ENCODE measurements at regions not wholly inside any gene's neighbourhood (a gene's known extent, or its start where the extent isn't known, plus 50 kb on each side); places are given as distances from the start of the nearest gene placed in this dataset.

DNA sequence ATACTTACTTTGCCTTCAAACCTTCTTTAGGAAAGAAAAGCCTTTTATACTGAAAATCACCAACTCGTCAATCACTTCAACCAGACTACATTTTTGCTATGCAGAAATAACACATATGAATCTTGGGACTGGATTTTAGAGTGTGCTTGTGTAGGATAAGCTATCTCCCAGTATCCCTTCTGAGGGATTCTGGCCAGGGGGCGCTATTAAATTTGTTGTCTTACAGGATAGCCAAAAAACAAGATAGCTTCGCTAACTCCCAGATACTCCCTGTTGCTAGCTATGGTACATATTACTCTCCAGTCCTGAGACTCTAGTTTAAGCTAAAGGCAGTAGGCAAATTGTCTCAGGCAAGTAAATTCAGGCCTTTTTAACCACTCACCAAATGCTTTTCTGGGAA, 167.2 kb downstream of the LHFPL1 start:
- Histone ChIP-seq H3F3A (ENCODE audit: low read length, unreplicated experiment) (no peaks in the 10 kb centered on the region), H3K9ac (ENCODE audit: low read length) (no peak overlapping the region), H3K27ac (ENCODE audit: low read length) (no peak overlapping the region), H2AFZ (ENCODE audit: low read length) (no peak overlapping the region), H3K79me2 (ENCODE audit: low read length) (no peaks in the 10 kb centered on the region), H3K9me2 (replicated peaks; ENCODE audit: low read length) (no peaks in the 10 kb centered on the region), H3K4me1 (ENCODE audit: insufficient read depth, low read length) (no peaks in the 10 kb centered on the region), H3K4me2 (ENCODE audit: low read length) (no peak overlapping the region), H3K36me3 (ENCODE audit: low read depth, low read length) (no peaks in the 10 kb centered on the region), H3K4me3 (ENCODE audit: low read length) (no peak overlapping the region), H3K27me3 (ENCODE audit: low read length) (no peaks in the 10 kb centered on the region), H4K20me1 (ENCODE audit: low read length) (no peaks in the 10 kb centered on the region), H3K9me3 (ENCODE audit: low read length) (no peaks in the 10 kb centered on the region)
- ATAC-seq (no peak), DNase-seq (no peak)
- no TSS peak for BruUV-seq (replicated peaks)
- POLR2A ChIA-PET (ENCODE audit: unreplicated experiment) = no interaction called here
- CTCF ChIA-PET = no interaction called here
- TF ChIP-seq, protein P1, sequence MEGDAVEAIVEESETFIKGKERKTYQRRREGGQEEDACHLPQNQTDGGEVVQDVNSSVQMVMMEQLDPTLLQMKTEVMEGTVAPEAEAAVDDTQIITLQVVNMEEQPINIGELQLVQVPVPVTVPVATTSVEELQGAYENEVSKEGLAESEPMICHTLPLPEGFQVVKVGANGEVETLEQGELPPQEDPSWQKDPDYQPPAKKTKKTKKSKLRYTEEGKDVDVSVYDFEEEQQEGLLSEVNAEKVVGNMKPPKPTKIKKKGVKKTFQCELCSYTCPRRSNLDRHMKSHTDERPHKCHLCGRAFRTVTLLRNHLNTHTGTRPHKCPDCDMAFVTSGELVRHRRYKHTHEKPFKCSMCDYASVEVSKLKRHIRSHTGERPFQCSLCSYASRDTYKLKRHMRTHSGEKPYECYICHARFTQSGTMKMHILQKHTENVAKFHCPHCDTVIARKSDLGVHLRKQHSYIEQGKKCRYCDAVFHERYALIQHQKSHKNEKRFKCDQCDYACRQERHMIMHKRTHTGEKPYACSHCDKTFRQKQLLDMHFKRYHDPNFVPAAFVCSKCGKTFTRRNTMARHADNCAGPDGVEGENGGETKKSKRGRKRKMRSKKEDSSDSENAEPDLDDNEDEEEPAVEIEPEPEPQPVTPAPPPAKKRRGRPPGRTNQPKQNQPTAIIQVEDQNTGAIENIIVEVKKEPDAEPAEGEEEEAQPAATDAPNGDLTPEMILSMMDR (conservative IDR thresholded peaks at IDR 0.05; ENCODE audit: low read depth, low read length) = no peak
- TF ChIP-seq EZH2phosphoT487 (IDR thresholded peaks at IDR 0.05; ENCODE audit: borderline replicate concordance, low read length) (no peak), EZH2 (IDR thresholded peaks at IDR 0.05; ENCODE audit: low read length, unreplicated experiment) (no peak)
- intact Hi-C loops (cut with micrococcal nuclease) = no loop called here

DNA sequence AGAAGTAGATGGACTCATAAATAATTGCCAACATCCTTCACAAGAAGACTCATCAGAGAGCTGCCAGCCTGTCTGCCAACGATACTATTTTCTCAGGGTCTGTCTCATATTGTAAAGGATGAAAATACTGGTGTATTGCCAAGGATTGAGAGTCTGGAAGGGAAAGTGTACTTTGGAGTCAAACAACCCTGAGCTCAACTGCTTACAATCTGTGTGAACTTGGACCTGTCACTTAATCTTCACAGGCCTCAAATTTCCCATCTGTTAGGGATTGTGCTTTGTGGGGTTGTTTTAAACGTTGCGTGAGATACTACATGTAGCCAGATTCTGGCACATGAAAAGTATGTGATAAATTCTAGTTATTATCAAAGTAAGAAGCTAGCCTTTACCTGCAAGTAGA, 169.1 kb downstream of the LHFPL1 start:
- BruUV-seq (replicated peaks) = no TSS peak
- H3K36me3 ChIP-seq (ENCODE audit: low read depth, low read length) = no peaks in the 10 kb centered on the region
- no peak overlapping the region for H3K9ac ChIP-seq (ENCODE audit: low read length)
- CTCF ChIA-PET = no interaction called here
- intact Hi-C loops (cut with micrococcal nuclease) = no loop called here
- no peaks in the 10 kb centered on the region for H3K4me1 ChIP-seq (ENCODE audit: insufficient read depth, low read length)
- ATAC-seq (no peak), DNase-seq (no peak)
- no peak overlapping the region for H2AFZ ChIP-seq (ENCODE audit: low read length)
- H3K9me2 ChIP-seq (replicated peaks; ENCODE audit: low read length) = no peaks in the 10 kb centered on the region
- POLR2A ChIA-PET (ENCODE audit: unreplicated experiment) = no interaction called here
- no peaks in the 10 kb centered on the region for H3F3A ChIP-seq (ENCODE audit: low read length, unreplicated experiment)
- no peaks in the 10 kb centered on the region for H3K27me3 ChIP-seq (ENCODE audit: low read length)
- no peaks in the 10 kb centered on the region for H4K20me1 ChIP-seq (ENCODE audit: low read length)
- H3K4me3 ChIP-seq (ENCODE audit: low read length) = no peak overlapping the region
- H3K4me2 ChIP-seq (ENCODE audit: low read length) = no peak overlapping the region
- no peaks in the 10 kb centered on the region for H3K9me3 ChIP-seq (ENCODE audit: low read length)
- H3K79me2 ChIP-seq (ENCODE audit: low read length) = no peaks in the 10 kb centered on the region
- H3K27ac ChIP-seq (ENCODE audit: low read length) = no peak overlapping the region
- TF ChIP-seq, protein P1 (conservative IDR thresholded peaks at IDR 0.05; ENCODE audit: low read depth, low read length) = no peak
- TF ChIP-seq EZH2 (IDR thresholded peaks at IDR 0.05; ENCODE audit: low read length, unreplicated experiment) (no peak), EZH2phosphoT487 (IDR thresholded peaks at IDR 0.05; ENCODE audit: borderline replicate concordance, low read length) (no peak)

DNA sequence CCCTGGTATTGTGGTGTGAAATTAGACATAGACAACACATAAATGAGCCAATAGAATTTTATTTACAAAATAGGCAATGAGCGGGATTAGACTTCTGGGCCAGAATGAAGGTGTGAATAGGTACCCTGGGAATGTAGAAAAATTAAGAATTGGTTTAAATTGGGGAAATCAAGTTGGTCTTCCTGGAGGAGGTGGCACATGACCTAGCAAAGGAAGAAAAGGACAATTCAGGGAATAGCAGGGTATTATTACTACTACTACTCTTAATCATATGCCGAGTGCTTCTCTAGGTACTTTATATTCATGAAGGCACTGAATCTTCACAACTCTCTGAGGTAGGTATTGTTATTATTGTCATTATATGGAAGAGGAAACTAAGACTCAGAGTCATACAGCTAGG, 202.1 kb downstream of the LHFPL1 start:
- H3K4me2 ChIP-seq (ENCODE audit: low read length) = no peak overlapping the region
- no peaks in the 10 kb centered on the region for H3K9me2 ChIP-seq (replicated peaks; ENCODE audit: low read length)
- H3K9me3 ChIP-seq (ENCODE audit: low read length) = no peaks in the 10 kb centered on the region
- H3K27me3 ChIP-seq (ENCODE audit: low read length) = no peaks in the 10 kb centered on the region
- H4K20me1 ChIP-seq (ENCODE audit: low read length) = no peaks in the 10 kb centered on the region
- H3K9ac ChIP-seq (ENCODE audit: low read length) = no peak overlapping the region
- DNase-seq (no peak), ATAC-seq (no peak)
- intact Hi-C loops (cut with micrococcal nuclease) = no loop called here
- H2AFZ ChIP-seq (ENCODE audit: low read length) = no peak overlapping the region
- H3K36me3 ChIP-seq (ENCODE audit: low read depth, low read length) = no peaks in the 10 kb centered on the region
- H3K4me3 ChIP-seq (ENCODE audit: low read length) = no peak overlapping the region
- no peak overlapping the region for H3K27ac ChIP-seq (ENCODE audit: low read length)
- ChIA-PET POLR2A (ENCODE audit: unreplicated experiment) (no interaction called here), CTCF (no interaction called here)
- no peaks in the 10 kb centered on the region for H3K79me2 ChIP-seq (ENCODE audit: low read length)
- H3F3A ChIP-seq (ENCODE audit: low read length, unreplicated experiment) = no peaks in the 10 kb centered on the region
- no TSS peak for BruUV-seq (replicated peaks)
- H3K4me1 ChIP-seq (ENCODE audit: insufficient read depth, low read length) = no peaks in the 10 kb centered on the region
- TF ChIP-seq EZH2 (IDR thresholded peaks at IDR 0.05; ENCODE audit: low read length, unreplicated experiment) = no peak
- TF ChIP-seq, protein P1 (conservative IDR thresholded peaks at IDR 0.05; ENCODE audit: low read depth, low read length) = no peak
- TF ChIP-seq EZH2phosphoT487 (IDR thresholded peaks at IDR 0.05; ENCODE audit: borderline replicate concordance, low read length) = no peak

Measured in PC-3 (cell line).